ACC112 (cell line): ENCODE measurements at regions not wholly inside any gene's neighbourhood (a gene's known extent, or its start where the extent isn't known, plus 50 kb on each side); places are given as distances from the start of the nearest gene placed in this dataset.

Source experiments
- H2AFZ ChIP-seq: fragments of 200-600 bp; sonication (generic); one replicate; pipeline ENCODE4 v1.6.0; 2017; ENCODE audit warnings: antibody characterized with exemption, low read length; ENCODE audit not compliant: unreplicated experiment
- H3K27ac ChIP-seq: fragments of 200-600 bp; sonication (generic); 2 replicates; pipeline ENCODE4 v1.5.1; 2014; ENCODE audit warnings: low read depth, mild to moderate bottlenecking, antibody characterized with exemption, low read length, moderate library complexity
- H3K27me3 ChIP-seq: fragments of 200-600 bp; sonication (generic); 2 replicates; pipeline ENCODE4 v1.6.1; 2014; ENCODE audit warnings: mild to moderate bottlenecking, antibody characterized with exemption, low read length, moderate library complexity, mixed read lengths; ENCODE audit not compliant: insufficient read depth
- H3K36me3 ChIP-seq: fragments of 200-600 bp; sonication (generic); 2 replicates; pipeline ENCODE4 v1.6.1; 2016; ENCODE audit warnings: mild to moderate bottlenecking, antibody characterized with exemption, low read length, moderate library complexity, mixed read lengths; ENCODE audit not compliant: insufficient read depth
- H3K4me1 ChIP-seq: fragments of 200-600 bp; sonication (generic); one replicate; pipeline ENCODE4 v1.6.1; 2016; ENCODE audit warnings: low read length, mixed read lengths; ENCODE audit not compliant: insufficient read depth, unreplicated experiment, control insufficient read depth
- H3K4me3 ChIP-seq: fragments of 200-600 bp; sonication (generic); 2 replicates; pipeline ENCODE4 v1.5.1; 2014; ENCODE audit warnings: mild to moderate bottlenecking, low read depth, low read length
- H3K79me2 ChIP-seq: fragments of 200-600 bp; sonication (generic); one replicate; pipeline ENCODE4 v1.6.0; 2016; ENCODE audit warnings: low read length; ENCODE audit not compliant: control insufficient read depth, unreplicated experiment, insufficient read depth

DNA sequence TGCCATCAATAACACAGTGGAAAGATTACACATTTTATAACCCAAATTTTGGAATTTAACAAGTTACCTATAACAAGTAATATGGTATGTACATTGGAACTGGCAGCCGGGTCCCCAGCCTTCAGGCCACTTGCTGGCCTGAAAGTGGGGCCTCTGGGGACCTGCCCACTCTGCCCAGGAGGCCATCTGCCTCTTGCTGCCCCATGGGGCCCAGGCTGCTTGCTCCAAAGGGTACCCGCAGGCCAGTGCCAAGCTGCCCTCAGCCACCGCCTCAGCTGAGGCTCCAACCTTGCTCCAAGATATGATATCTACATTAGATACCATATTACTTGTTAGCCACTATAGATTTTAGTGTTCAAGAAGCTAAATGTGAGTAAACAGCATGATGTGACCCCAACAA is 120.8 kb upstream of the TMEFF2 start:
- Histone ChIP-seq H3K4me1 (no peaks in the 10 kb centered on the region), H3K36me3 (no peaks in the 10 kb centered on the region), H3K79me2 (no peaks in the 10 kb centered on the region), H3K4me3 (no peak overlapping the region), H2AFZ (no peak overlapping the region), H3K27ac (no peak overlapping the region), H3K27me3 (no peaks in the 10 kb centered on the region)

DNA sequence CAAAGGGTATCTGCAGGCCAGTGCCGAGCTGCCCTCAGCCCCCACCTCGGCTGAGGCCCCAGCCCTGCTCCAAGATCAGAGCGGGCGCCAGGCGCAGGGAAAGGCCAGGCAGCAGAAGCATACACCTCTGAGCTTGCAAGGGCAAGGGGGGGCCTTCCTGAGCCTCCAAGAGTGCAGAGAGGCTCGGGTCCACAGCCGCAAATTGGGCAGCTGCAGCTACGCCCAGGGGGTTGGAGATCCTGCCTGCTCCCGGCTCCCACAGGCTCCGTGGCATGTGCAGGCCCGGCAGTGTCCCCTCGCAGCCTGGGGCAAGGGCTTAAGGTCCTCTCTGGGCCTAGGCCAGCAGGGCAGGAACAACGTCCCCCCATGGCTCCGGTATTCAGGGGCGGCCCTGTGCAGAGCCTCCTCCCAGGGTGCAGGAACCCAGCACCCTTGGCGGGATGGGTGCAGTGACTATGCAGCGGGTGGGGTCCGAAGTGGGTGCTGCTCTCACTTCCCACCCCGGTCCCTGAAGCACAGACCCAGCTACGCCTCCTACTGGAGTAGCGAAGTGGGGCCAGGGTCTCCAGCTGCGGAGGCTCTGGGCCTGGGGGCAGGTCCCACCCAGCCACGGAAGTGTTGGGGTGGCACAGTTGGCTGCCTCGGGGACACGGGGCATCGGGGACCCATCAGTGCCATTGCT is 120.2 kb upstream of the TMEFF2 start:
- Histone ChIP-seq H2AFZ (no peak overlapping the region), H3K27ac (no peak overlapping the region), H3K4me1 (no peaks in the 10 kb centered on the region), H3K4me3 (no peak overlapping the region), H3K36me3 (no peaks in the 10 kb centered on the region), H3K27me3 (no peaks in the 10 kb centered on the region), H3K79me2 (no peaks in the 10 kb centered on the region)

DNA sequence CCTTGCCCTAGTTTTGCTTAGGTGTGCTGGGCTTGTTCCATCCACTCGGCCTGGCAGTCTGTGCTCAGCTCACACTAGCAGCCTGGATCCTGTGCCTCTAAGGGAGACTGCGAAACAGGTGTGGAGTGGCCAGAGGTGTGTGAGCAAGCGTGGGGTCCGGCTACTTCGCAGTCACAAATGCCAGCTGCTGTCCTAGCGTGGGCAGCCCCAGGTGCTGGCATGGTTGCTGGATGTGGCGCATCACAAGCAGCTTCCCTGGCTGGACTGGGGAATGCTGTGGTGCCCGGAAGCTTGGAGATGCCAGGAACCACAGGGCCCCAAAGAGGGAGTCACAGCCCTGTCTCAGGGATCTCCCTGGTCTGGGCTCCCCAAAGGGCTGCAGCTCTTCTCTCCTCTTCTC is 119.0 kb upstream of the TMEFF2 start:
- no peaks in the 10 kb centered on the region for H3K36me3 ChIP-seq
- no peaks in the 10 kb centered on the region for H3K27me3 ChIP-seq
- no peak overlapping the region for H3K27ac ChIP-seq
- H3K79me2 ChIP-seq: no peaks in the 10 kb centered on the region
- no peak overlapping the region for H3K4me3 ChIP-seq
- H2AFZ ChIP-seq: no peak overlapping the region
- peaks cover 10% of the 10 kb centered on the region for H3K4me1 ChIP-seq

DNA sequence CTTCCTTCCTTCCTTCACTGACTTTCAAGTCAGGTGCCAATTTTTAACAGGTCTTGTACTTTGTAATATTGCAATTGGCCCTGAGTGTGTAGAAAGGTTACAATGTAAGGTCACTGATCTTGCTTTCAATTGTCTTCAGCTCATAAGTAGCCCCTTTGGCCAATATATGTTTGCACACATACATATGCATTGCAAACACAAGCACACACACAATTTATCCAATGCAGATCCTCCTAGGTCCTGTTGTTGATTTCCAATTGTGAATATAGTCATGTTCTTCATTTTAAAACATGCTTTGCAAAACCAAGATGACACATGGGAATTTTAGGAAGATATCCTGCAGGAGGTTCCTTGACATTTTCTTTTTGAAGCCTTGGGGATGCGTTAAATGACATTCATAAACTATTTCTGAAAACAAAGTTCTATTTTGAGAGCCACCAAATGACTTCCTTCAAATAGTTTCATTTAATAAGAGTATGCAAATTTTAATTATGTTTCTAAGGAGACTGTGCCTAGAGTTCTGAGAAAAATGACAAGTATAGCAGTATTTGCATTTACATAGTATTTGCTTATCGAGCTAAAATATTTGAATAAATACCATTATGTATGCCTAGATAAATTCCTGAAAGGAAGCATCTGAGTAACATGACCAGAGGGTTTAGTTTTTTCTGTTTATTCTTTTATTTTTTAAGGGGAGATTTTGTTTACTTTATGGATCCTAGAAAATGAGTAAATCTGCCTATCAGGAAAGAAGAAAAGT is 117.1 kb upstream of the TMEFF2 start:
- Histone ChIP-seq H3K36me3 (no peaks in the 10 kb centered on the region), H3K27ac (no peak overlapping the region), H2AFZ (no peak overlapping the region), H3K4me3 (no peak overlapping the region), H3K27me3 (no peaks in the 10 kb centered on the region), H3K4me1 (peaks cover 10% of the 10 kb centered on the region), H3K79me2 (no peaks in the 10 kb centered on the region)

DNA sequence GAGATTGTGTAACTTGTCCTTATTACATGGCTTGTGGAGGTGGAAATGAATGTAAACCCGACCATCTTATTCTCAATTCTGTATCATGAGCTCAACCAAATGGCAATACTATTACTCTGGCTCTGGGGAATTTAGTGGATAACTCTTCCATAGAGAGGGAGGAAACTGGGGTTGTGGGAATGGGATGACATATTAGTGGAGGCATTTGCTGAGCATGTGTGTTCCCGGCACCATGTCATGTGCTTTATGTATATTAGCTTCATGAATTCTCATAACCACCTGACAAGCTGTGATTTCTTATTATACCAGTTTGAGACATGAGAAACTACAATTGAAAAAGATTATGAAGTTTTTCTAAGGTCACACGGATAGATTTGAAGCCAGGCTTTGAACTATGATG is 112.8 kb upstream of the TMEFF2 start:
- no peaks in the 10 kb centered on the region for H3K79me2 ChIP-seq
- H2AFZ ChIP-seq: no peak overlapping the region
- H3K27ac ChIP-seq: no peak overlapping the region
- H3K4me1 ChIP-seq: peaks cover 10% of the 10 kb centered on the region
- H3K27me3 ChIP-seq: no peaks in the 10 kb centered on the region
- H3K36me3 ChIP-seq: no peaks in the 10 kb centered on the region
- no peak overlapping the region for H3K4me3 ChIP-seq

DNA sequence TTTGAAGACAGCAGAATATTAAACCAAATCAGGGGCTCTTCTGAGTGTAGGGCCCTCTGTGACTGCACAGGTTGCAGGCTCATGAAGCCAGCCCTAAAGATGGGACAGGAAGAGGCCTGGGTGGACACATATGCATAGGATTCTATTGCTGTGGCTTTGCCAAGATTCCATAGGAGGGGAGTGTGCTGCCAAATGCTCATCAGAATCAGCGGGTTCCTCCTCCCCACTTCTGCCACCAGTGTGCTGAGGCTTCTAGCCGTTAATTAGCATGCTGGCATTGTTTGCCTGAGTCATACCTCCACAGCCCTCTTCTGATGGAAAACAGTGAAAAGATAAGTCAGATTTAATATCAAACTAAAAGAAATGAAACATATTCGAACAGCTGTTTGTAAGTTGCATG is 103.9 kb upstream of the TMEFF2 start:
- Histone ChIP-seq H3K4me3 (no peak overlapping the region), H3K36me3 (no peaks in the 10 kb centered on the region), H3K79me2 (no peaks in the 10 kb centered on the region), H2AFZ (no peak overlapping the region), H3K27ac (no peak overlapping the region), H3K4me1 (no peaks in the 10 kb centered on the region), H3K27me3 (no peaks in the 10 kb centered on the region)

DNA sequence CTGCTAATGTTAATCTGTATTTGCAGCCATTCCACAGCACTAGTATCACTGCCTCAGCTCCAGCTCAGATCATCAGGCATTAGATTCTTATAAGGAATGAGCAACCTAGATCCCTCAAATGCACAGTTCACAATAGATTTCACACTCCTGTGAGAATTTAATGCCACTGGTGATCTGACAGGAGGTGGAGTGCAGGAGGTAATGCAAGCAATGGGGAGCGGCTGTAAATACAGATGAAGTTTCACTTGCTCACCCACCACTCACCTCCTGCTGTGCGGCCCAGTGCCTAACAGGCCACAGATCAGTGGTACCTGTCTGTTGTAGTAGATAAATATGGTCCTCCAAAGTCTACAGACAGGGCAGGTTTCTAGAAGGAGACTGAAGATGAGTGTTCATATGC is 97.7 kb upstream of the TMEFF2 start:
- no peaks in the 10 kb centered on the region for H3K27me3 ChIP-seq
- H3K36me3 ChIP-seq: no peaks in the 10 kb centered on the region
- H3K27ac ChIP-seq: no peak overlapping the region
- no peaks in the 10 kb centered on the region for H3K79me2 ChIP-seq
- no peak overlapping the region for H2AFZ ChIP-seq
- H3K4me3 ChIP-seq: no peak overlapping the region
- H3K4me1 ChIP-seq: no peaks in the 10 kb centered on the region

DNA sequence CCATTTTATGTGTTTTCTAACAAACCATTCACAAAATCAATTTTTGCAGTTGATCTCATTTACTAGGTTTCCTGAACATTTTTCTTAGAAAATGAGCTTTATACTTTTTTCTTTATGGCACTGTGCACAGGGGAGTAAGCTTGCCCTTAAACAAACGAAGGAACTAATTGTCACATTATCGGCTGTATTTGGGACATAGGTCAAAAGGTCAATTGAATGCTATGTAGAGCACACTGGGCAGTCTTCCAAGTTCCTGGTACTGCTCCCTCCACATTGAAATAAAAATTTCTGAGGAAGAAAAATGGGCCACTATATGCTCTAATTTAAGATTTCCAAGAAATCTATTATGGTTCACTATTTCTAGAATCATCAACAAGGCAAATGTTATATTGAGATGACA is 93.6 kb upstream of the TMEFF2 start:
- Histone ChIP-seq H3K27ac (no peak overlapping the region), H3K4me1 (no peaks in the 10 kb centered on the region), H2AFZ (no peak overlapping the region), H3K36me3 (no peaks in the 10 kb centered on the region), H3K79me2 (no peaks in the 10 kb centered on the region), H3K4me3 (no peak overlapping the region), H3K27me3 (no peaks in the 10 kb centered on the region)

DNA sequence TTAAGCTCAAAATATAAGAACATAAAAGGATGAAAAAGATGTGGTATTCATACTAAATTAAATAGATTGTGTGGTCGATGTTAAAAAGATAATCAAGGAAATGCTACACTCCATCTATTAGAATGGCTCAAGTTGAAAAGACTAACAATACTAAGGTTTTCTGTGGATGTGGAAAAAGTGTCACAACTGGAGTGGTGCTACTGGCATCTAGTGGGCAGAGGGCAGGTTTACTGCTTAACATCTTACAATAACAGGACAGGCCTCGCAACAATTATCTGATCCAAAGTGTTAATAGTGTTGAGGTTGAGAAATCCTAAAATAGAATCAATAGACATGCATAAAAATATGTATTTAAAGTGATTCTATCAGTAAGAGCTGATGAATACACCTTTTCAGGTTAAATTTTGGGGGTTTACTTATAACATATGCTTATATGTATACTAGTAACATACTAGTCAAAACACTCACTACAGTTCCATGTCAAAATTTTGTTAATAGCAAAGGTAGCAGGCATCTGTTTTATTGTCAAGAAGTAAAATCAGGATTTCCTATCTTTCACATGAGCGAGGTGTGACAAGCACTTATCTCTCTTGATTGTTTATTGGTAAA is 91.5 kb upstream of the TMEFF2 start:
- H3K4me1 ChIP-seq: no peaks in the 10 kb centered on the region
- no peak overlapping the region for H2AFZ ChIP-seq
- H3K79me2 ChIP-seq: no peaks in the 10 kb centered on the region
- no peaks in the 10 kb centered on the region for H3K27me3 ChIP-seq
- no peaks in the 10 kb centered on the region for H3K36me3 ChIP-seq
- H3K4me3 ChIP-seq: no peak overlapping the region
- no peak overlapping the region for H3K27ac ChIP-seq

DNA sequence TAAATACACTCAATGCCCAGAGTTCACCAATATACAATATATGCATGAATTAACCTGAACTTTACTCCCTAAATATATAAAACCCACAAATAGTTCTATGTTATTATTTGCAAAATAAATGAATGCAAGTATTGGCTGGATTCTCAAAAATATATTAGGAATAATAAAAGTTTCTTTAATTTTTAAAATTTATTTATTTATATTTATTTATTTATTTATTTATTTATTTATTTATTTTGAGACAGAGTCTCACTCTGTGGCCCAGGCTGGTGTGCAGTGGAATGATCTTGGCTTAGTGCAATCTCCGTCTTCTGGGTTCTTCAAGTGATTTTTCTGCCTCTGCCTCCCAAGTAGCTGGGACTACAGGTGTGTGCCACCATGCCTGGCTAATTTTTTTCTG is 88.7 kb upstream of the TMEFF2 start:
- no peaks in the 10 kb centered on the region for H3K27me3 ChIP-seq
- no peaks in the 10 kb centered on the region for H3K4me1 ChIP-seq
- no peak overlapping the region for H2AFZ ChIP-seq
- no peak overlapping the region for H3K27ac ChIP-seq
- H3K4me3 ChIP-seq: no peak overlapping the region
- no peaks in the 10 kb centered on the region for H3K79me2 ChIP-seq
- no peaks in the 10 kb centered on the region for H3K36me3 ChIP-seq

DNA sequence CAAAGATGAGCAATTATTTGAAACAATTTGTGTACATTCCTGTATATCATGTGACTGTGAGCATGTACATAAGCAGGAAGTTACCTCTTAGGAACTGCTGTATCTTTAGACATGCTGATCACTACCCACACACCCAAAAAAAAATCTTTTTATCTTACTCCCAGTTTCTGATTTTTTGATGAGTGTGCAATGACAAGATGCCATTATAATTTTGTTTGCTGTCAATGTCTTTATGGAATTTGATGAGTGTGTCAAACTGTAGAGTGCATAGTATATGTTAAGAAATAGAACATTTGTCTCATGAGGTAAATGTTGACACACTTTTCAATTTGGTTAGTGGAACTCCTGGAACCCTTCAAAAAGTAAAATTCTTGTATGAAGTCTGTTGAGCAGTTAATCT is 84.0 kb upstream of the TMEFF2 start:
- H3K4me3 ChIP-seq: no peak overlapping the region
- H3K4me1 ChIP-seq: no peaks in the 10 kb centered on the region
- H3K79me2 ChIP-seq: no peaks in the 10 kb centered on the region
- no peaks in the 10 kb centered on the region for H3K27me3 ChIP-seq
- H2AFZ ChIP-seq: no peak overlapping the region
- H3K27ac ChIP-seq: no peak overlapping the region
- no peaks in the 10 kb centered on the region for H3K36me3 ChIP-seq
